Activated CD8-positive, alpha-beta memory T cell treated with anti-CD3 and anti-CD28 coated beads, Interleukin-2, amount 10 ng/mL, durations not matched to agents 7 days and 5 days (primary cell): ENCODE measurements at regions not wholly inside any gene's neighbourhood (a gene's known extent, or its start where the extent isn't known, plus 50 kb on each side); places are given as distances from the start of the nearest gene placed in this dataset.

Source experiments
- ATAC-seq: fragments of 150-1000 bp; cut with Tn5 transposase; one replicate; pipeline ENCODE4 v1.10.0; 2021; ENCODE audit warnings: moderate library complexity
- CTCF ChIA-PET: fragments of 350-600 bp; sonication (Branson Sonifier 250); formaldehyde crosslinking; loops from one replicate; lab custom pipeline; 2021; ENCODE audit warnings: antibody characterized with exemption; lab: Charles Lee
- DNase-seq: peaks from one replicate; pipeline ENCODE4 v3.0.0-alpha.2; 2020
- H3K27ac Mint-ChIP-seq: one replicate; pipeline ENCODE4 v1.8.0; 2021; ENCODE audit warnings: mild to moderate bottlenecking, mixed read lengths
- H3K27me3 Mint-ChIP-seq: one replicate; pipeline ENCODE4 v1.8.0; 2021; ENCODE audit warnings: mixed read lengths
- H3K36me3 Mint-ChIP-seq: one replicate; pipeline ENCODE4 v1.8.0; 2021; ENCODE audit warnings: mild to moderate bottlenecking, mixed read lengths
- H3K4me1 Mint-ChIP-seq: one replicate; pipeline ENCODE4 v1.8.0; 2021; ENCODE audit warnings: mixed read lengths
- H3K4me3 Mint-ChIP-seq: one replicate; pipeline ENCODE4 v1.8.0; 2021; ENCODE audit warnings: mild to moderate bottlenecking, moderate library complexity, mixed read lengths
- H3K9me3 Mint-ChIP-seq: one replicate; pipeline ENCODE4 v1.8.0; 2022; ENCODE audit warnings: low read depth, mixed read lengths

DNA sequence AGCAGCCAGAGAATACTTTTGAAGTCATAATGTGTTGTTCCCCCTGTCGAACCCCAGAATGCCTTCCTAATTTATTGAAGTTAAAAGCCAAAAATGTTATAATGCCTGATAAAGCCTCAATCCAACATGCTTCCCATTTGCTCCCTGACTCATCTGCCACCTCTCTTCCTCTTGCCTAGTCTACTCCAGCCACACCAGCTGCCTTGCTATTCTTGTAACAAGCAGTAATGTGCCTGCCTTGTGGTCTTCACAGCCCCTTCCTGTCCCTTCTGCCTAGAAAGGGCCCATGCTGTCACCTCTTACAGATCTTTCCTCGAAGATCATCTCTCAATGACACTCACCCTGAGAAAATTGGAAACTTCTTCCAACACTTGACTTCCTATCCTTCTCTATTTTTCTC lies 231.6 kb upstream of the CDH2 start:
- H3K4me1 Mint-ChIP-seq, result no peaks in the 10 kb centered on the region
- CTCF ChIA-PET, result no interaction called here

DNA sequence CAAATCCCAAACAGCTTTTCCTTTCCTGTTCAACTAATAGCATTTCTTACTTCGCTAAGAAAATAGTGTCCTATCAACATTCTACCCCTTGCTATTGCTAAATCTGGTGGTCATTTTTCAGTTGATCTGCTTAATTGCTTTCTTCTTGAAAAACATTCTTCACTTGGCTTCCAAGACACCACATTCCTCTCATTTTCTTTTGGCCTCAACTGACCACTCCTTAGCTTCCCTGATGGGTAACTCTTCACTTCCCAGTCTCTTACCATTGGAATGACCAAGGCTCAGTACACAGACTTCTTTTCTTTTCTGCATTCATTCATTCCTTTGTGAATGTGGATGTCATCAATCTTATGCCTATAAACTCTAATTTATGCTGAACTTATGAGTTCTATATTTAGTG lies 230.8 kb upstream of the CDH2 start:
- no peak for DNase-seq
- Mint-ChIP-seq H3K4me3 (no peak overlapping the region), H3K4me1 (no peaks in the 10 kb centered on the region), H3K36me3 (no peaks in the 10 kb centered on the region), H3K27ac (no peak overlapping the region), H3K27me3 (no peaks in the 10 kb centered on the region), H3K9me3 (peaks cover 13% of the 10 kb centered on the region)
- CTCF ChIA-PET, result no interaction called here
- ATAC-seq, result no peak

More for the DNA sequence above, 231.6 kb upstream of the CDH2 start:
- DNase-seq (no peak), ATAC-seq (no peak)
- Mint-ChIP-seq H3K27ac (no peak overlapping the region), H3K36me3 (no peaks in the 10 kb centered on the region), H3K9me3 (peaks cover 8% of the 10 kb centered on the region), H3K4me3 (no peak overlapping the region), H3K27me3 (no peaks in the 10 kb centered on the region)

DNA sequence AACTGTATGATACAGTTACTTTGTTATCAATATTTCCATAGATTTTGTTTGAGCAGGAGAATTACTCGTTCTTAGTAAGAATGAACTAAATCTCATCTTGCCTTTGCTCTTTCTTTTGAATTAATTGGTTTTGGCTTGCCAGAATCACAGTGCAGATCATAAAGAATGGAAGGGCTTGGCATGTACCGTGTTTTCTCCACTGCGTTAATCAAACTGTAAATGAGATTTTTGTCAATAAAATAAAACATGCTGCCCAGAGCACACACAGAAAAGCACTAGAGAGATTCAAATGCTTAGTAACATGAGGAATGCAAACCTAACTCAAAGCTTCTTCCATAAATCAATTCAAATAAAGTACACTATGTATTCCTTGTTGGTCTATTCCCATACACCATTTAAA lies 229.6 kb upstream of the CDH2 start:
- H3K36me3 Mint-ChIP-seq, result no peaks in the 10 kb centered on the region
- H3K27ac Mint-ChIP-seq, result no peak overlapping the region
- no peaks in the 10 kb centered on the region for H3K27me3 Mint-ChIP-seq
- CTCF ChIA-PET, result no interaction called here
- H3K9me3 Mint-ChIP-seq, result peaks cover 17% of the 10 kb centered on the region
- no peak overlapping the region for H3K4me3 Mint-ChIP-seq
- H3K4me1 Mint-ChIP-seq, result no peaks in the 10 kb centered on the region
- DNase-seq, result no peak
- ATAC-seq, result no peak

DNA sequence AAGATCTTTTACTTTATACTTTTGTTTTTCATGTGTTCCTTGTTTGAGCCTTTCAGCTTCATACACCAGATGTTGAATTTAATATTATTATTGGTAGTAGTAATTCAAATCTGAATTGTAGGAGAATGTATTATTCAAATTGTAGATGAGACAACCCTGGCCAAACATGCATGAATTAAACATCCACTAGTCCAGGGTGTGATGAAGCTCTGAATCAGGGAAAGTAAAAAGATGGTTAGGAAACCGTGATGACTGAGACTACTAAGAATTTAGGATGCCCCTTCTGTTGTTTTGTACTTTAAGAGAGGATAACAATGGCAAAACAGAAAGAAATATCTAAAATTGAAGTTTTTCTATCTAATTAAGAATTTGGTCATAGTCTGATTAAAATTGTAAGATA lies 227.8 kb upstream of the CDH2 start:
- ATAC-seq, result no peak

DNA sequence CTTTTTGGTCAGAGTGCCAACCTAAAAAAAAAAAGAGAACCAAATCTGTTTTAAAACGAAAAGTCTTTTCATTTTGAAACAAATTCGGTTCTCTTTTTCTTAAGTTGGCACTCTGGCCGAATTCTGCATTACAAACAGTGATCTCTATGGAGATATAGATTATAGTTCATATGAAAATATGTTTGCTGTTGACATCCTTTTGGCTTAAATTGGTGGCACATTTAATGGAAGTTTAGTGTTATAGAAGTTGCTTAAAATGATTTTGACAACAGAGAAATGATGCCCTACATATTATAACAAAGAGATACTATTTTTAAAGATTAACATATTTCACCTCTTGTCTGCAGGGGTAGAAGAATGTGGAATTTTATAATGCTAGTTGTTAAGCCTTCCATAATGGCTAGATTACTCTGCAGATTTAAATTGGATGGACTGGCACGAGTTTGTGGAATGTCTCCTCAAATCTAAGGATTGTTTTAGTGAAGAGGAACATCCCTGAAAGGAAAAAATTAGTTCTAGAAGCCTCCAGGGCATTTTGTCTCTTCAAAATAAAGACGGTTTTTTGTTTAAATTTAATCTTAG lies 222.9 kb upstream of the CDH2 start:
- Mint-ChIP-seq H3K9me3 (peaks cover 15% of the 10 kb centered on the region), H3K4me3 (no peak overlapping the region), H3K27ac (no peak overlapping the region), H3K4me1 (no peaks in the 10 kb centered on the region), H3K27me3 (no peaks in the 10 kb centered on the region), H3K36me3 (no peaks in the 10 kb centered on the region)
- CTCF ChIA-PET, result no interaction called here
- no peak for ATAC-seq
- DNase-seq, result no peak

More for the DNA sequence above, 227.8 kb upstream of the CDH2 start:
- DNase-seq, result no peak
- no peak overlapping the region for H3K4me3 Mint-ChIP-seq
- H3K4me1 Mint-ChIP-seq, result no peaks in the 10 kb centered on the region
- H3K9me3 Mint-ChIP-seq, result peaks cover 15% of the 10 kb centered on the region
- H3K27ac Mint-ChIP-seq, result no peak overlapping the region
- H3K36me3 Mint-ChIP-seq, result no peaks in the 10 kb centered on the region
- CTCF ChIA-PET, result no interaction called here
- H3K27me3 Mint-ChIP-seq, result no peaks in the 10 kb centered on the region

DNA sequence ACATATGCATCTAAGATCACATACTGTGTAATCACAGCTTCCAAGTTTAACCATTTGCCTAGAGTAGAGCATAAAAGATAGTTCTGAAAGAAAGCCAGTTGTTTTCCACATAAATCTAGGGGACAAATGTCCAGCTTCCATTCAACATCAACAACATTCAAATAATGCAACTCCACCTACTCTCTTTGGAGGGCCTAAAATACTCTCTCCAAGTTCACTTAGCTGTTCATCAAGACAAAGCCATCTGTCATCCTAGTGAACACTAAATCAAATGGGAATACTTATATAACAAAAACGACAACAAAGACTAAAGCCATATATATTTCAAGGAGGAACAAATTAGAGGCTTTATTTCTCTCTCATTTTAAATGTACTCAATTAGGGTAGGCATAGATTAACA lies 221.5 kb upstream of the CDH2 start:
- DNase-seq, result no peak
- Mint-ChIP-seq H3K9me3 (peaks cover 13% of the 10 kb centered on the region), H3K36me3 (no peaks in the 10 kb centered on the region), H3K27me3 (no peaks in the 10 kb centered on the region), H3K4me3 (no peak overlapping the region), H3K27ac (no peak overlapping the region), H3K4me1 (no peaks in the 10 kb centered on the region)
- ATAC-seq, result no peak
- CTCF ChIA-PET, result no interaction called here

DNA sequence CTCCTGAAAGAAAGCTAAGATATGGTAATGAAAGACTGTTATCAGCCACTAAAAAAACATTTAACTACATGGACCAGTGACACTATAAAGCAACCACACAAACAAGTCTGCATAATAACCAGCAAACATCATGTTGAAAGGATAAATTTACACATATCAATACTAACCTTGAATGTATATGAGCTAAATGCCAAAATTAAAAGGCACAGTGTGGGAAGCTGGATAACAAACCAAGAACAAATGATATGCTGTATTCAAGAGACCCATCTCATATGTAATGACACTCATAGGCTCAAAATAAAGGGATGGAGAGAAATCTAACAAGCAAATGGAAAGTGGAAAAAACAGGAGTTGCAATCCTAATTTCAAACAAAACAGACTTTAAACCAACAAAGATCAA lies 213.1 kb upstream of the CDH2 start:
- CTCF ChIA-PET, result interaction anchor here (0.6 kb wide), 1 partner anchor 439 kb away, joined by 3 read pairs; no protein-coding TSS in a partner anchor
- Mint-ChIP-seq H3K36me3 (peaks cover 1% of the 10 kb centered on the region), H3K4me3 (no peak overlapping the region), H3K27me3 (no peaks in the 10 kb centered on the region), H3K27ac (no peak overlapping the region), H3K9me3 (peaks cover 23% of the 10 kb centered on the region), H3K4me1 (no peaks in the 10 kb centered on the region)
- DNase-seq (no peak), ATAC-seq (no peak)

DNA sequence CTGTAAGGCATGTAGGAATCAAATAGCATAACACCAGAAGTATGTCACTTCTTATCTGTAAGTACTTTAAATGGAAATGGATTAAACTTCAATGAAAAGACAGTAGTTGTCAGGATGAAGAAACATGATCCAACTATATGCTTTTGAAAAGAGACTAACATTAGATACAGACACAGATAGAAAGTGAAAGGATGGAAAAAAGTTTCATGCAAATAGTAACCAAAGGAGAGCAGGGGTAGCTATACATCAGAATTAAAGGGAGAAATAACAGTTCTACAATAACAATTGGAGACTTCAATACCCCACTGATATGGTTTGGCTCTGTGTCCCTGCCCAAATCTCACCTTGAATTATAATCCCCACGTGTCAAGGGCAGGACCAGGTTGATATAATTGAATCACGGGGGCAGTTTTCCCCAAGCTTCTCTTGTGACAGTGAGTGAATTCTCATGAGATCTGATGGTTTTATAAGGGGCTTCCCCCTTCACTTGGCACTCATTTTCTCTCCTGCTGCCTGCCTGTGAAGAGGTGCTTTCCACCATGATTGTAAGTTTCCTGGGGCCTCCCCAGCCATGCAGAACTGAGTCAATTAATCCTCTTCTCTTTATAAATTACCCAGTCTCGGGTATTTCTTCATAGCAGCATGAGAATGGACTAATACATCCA lies 205.4 kb upstream of the CDH2 start:
- no peaks in the 10 kb centered on the region for H3K4me1 Mint-ChIP-seq
- H3K4me3 Mint-ChIP-seq, result no peak overlapping the region
- no peaks in the 10 kb centered on the region for H3K27me3 Mint-ChIP-seq
- H3K27ac Mint-ChIP-seq, result no peak overlapping the region
- DNase-seq (no peak), ATAC-seq (no peak)
- CTCF ChIA-PET, result no interaction called here
- H3K9me3 Mint-ChIP-seq, result peaks cover 4% of the 10 kb centered on the region
- H3K36me3 Mint-ChIP-seq, result no peaks in the 10 kb centered on the region

DNA sequence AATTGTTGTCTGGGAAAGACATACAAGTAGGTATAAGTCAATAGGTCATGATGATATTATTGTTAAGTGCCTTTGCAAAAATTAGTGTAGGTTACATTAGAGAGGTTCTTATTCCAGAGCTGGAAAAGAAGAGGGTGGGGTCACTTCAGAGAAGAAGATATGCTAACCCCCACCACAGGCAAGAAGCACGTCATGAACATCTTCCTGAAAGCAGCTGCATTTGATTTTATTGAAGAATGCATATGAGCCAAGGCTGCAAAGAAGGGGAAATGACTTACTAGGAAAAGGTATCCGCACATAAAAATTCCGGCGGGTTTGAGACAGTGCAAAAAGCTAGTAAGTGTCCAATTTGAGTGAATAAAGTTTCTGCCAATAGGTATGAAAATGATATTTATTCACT lies 195.3 kb upstream of the CDH2 start:
- no peak overlapping the region for H3K27ac Mint-ChIP-seq
- H3K4me3 Mint-ChIP-seq, result no peak overlapping the region
- no peaks in the 10 kb centered on the region for H3K36me3 Mint-ChIP-seq
- H3K9me3 Mint-ChIP-seq, result peaks cover 16% of the 10 kb centered on the region
- no peak for ATAC-seq
- CTCF ChIA-PET, result no interaction called here
- H3K4me1 Mint-ChIP-seq, result no peaks in the 10 kb centered on the region
- no peak for DNase-seq
- no peaks in the 10 kb centered on the region for H3K27me3 Mint-ChIP-seq

DNA sequence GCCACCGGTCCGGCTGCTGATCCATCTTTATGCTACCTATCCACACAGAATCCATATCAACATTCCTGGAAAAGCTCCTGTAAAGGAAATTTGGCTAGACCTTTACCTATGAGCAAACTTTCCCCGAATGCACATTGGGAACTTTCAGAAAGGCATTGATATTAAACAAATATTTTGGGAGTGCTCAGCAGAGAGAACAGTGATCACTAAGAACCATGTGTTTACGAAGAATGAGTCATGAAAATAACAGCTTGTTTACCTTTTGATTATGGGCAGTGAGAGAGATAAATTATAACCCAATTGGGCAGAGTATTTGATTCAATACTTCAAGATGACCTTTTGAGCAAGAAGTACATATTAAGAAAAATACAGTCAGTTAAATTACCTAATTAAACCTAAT lies 189.7 kb upstream of the CDH2 start:
- H3K27ac Mint-ChIP-seq, result no peak overlapping the region
- DNase-seq (no peak), ATAC-seq (no peak)
- no peaks in the 10 kb centered on the region for H3K4me1 Mint-ChIP-seq
- CTCF ChIA-PET, result no interaction called here
- H3K4me3 Mint-ChIP-seq, result no peak overlapping the region
- no peaks in the 10 kb centered on the region for H3K27me3 Mint-ChIP-seq
- H3K9me3 Mint-ChIP-seq, result peaks cover 18% of the 10 kb centered on the region
- H3K36me3 Mint-ChIP-seq, result no peaks in the 10 kb centered on the region

DNA sequence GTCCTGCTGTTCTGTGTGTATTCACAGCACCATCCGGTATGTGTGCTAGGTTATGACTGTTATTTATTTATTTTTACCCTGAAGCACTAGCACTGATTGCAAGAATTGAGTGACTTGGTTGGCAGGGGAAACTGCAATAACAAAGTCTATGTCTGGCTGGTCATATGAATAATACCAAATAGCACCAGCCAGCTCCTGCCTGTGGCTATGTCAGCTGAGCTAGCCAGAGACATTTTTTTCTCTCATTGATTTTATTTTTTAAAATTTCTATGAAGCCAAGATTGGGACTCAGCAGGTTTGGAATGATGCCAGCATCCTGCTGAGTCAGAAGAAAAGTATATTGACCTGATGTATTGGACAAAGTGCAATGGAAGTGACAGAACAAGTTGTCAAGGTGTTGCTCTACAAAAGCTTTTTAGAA lies 188.5 kb upstream of the CDH2 start:
- Mint-ChIP-seq H3K4me3 (no peak overlapping the region), H3K9me3 (peaks cover 18% of the 10 kb centered on the region), H3K27ac (no peak overlapping the region), H3K27me3 (no peaks in the 10 kb centered on the region), H3K4me1 (no peaks in the 10 kb centered on the region), H3K36me3 (no peaks in the 10 kb centered on the region)
- CTCF ChIA-PET, result no interaction called here
- ATAC-seq (no peak), DNase-seq (no peak)

DNA sequence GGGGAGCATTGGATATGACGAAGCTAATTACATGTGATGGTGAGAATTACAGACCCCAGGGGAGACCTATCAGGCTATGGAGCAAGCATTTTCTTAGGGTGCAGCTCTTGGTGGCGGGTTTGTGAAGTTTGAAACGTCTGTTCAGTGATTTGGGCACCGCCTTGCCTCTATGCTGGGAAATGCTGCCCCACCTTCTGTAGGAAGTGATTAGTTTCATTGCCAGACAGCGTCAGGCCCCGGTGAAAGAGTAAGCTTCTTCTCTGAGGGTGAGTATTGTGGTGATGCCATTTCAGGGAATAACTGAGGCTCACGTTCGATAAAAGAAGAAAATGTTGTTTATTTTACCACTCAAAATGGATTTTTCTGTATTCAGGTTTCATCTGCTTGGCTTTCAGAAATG lies 186.2 kb upstream of the CDH2 start:
- H3K27ac Mint-ChIP-seq, result no peak overlapping the region
- CTCF ChIA-PET, result no interaction called here

DNA sequence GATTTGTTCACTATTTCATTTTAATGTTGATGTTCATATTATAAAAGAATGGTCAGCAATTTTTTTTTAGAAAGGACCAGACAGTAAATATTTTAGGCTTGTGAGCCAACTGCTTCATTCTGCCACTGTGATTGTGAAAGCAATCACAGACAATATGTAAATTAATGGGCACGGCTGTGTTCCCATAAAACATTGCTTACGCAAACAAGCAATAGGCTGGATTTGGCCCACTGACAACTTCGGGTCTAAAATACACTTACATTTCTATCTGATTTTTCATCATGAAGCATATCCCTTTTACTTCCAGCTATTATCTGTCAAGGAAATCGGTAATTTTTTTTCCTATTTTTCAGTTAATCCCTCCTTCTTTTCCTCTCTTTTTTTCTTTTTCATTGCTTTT lies 182.2 kb upstream of the CDH2 start:
- Mint-ChIP-seq H3K4me3 (no peak overlapping the region), H3K36me3 (no peaks in the 10 kb centered on the region), H3K27ac (no peak overlapping the region), H3K27me3 (no peaks in the 10 kb centered on the region), H3K4me1 (no peaks in the 10 kb centered on the region), H3K9me3 (peaks cover 14% of the 10 kb centered on the region)
- ATAC-seq (no peak), DNase-seq (no peak)
- CTCF ChIA-PET, result no interaction called here

More for the DNA sequence above, 186.2 kb upstream of the CDH2 start:
- DNase-seq (no peak), ATAC-seq (no peak)
- Mint-ChIP-seq H3K36me3 (no peaks in the 10 kb centered on the region), H3K27me3 (no peaks in the 10 kb centered on the region), H3K9me3 (peaks cover 16% of the 10 kb centered on the region), H3K4me1 (no peaks in the 10 kb centered on the region), H3K4me3 (no peak overlapping the region)

DNA sequence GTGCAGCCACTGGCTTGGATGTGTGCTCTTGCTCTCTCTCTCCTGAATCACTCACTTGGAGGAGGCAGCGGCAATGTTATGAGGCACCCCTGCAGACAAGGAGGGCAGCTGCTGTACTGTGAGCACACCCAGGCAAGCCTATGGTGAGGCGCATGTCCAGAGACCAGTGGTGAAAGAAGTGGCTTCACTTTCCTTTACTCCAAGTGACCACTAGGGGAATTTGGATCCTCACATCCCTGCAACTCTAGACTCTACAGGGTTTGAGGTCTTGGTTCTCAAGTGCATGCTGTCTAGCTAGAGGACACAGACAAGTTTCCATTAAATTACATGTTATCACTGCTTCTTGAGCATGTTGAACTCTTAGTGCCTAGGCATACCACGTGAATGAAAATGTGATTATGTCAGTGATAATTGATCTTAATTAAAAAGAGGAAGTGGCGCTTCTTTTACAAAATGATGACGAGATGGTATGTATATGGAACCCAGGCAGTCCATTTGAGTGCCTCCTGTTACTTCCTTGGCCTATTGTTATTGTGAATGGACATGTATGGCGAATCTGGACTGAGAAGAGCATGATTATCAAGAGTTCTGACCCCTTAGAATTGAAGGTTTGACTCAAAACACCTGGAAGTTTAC lies 181.0 kb upstream of the CDH2 start:
- CTCF ChIA-PET, result no interaction called here
- Mint-ChIP-seq H3K9me3 (peaks cover 6% of the 10 kb centered on the region), H3K27ac (no peak overlapping the region), H3K4me1 (no peaks in the 10 kb centered on the region), H3K4me3 (no peak overlapping the region), H3K27me3 (no peaks in the 10 kb centered on the region), H3K36me3 (no peaks in the 10 kb centered on the region)
- no peak for DNase-seq
- no peak for ATAC-seq
